Adipocyte (in vitro differentiated cells): ENCODE measurements at regions not wholly inside any gene's neighbourhood (a gene's known extent, or its start where the extent isn't known, plus 50 kb on each side); places are given as distances from the start of the nearest gene placed in this dataset.

ENCODE experiments used
- DNase-seq: peaks from one replicate; pipeline ENCODE4 v3.0.0-alpha.2; 2015; ENCODE audit warnings: low read depth
- H3K27me3 ChIP-seq: replicated peaks from 2 replicates; pipeline ENCODE4 v1.7.0; 2013; ENCODE audit warnings: mild to moderate bottlenecking, low read length, moderate library complexity; ENCODE audit not compliant: control insufficient read depth, insufficient read depth
- H3K36me3 ChIP-seq: 2 replicates; pipeline ENCODE4 v1.7.0; 2013; ENCODE audit warnings: low read length, mild to moderate bottlenecking, moderate library complexity; ENCODE audit not compliant: control insufficient read depth, insufficient read depth, severe bottlenecking
- H3K4me1 ChIP-seq: 2 replicates; pipeline ENCODE4 v1.7.0; 2013; ENCODE audit warnings: mild to moderate bottlenecking, low read length, moderate library complexity; ENCODE audit not compliant: control insufficient read depth, insufficient read depth
- H3K4me3 ChIP-seq: 2 replicates; pipeline ENCODE4 v1.7.0; 2013; ENCODE audit warnings: mild to moderate bottlenecking, low read length, moderate library complexity
- H3K9ac ChIP-seq: 2 replicates; pipeline ENCODE4 v1.7.0; 2013; ENCODE audit warnings: mild to moderate bottlenecking, low read length, moderate library complexity
- H3K9me3 ChIP-seq: 2 replicates; pipeline ENCODE4 v1.7.0; 2013; ENCODE audit warnings: mild to moderate bottlenecking, low read length, moderate library complexity; ENCODE audit not compliant: control insufficient read depth

DNA sequence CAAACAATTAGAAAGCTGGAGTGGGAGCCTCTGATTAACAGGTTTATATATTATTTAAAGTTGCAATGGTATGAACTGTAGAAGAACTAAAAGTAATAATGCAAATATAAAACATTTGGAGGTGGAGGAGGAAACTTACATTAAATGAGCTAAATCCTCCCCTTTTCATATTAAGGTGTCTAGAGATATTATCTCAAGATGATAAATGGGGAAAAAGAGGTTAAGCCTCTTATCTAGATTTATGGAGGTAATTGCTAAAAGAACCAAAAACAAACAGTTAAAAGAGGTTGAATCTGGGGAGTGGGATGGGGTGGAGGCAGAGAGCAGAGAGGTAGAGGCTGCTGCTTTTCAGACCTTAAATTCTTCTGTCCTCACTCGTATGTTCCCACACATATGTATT is 147.8 kb upstream of the SLC24A2 start:
- Histone ChIP-seq H3K4me1 (no peaks in the 10 kb centered on the region), H3K4me3 (no peak overlapping the region), H3K9me3 (no peaks in the 10 kb centered on the region), H3K9ac (no peak overlapping the region), H3K36me3 (no peaks in the 10 kb centered on the region), H3K27me3 (no peaks in the 10 kb centered on the region)
- DNase-seq: no peak

DNA sequence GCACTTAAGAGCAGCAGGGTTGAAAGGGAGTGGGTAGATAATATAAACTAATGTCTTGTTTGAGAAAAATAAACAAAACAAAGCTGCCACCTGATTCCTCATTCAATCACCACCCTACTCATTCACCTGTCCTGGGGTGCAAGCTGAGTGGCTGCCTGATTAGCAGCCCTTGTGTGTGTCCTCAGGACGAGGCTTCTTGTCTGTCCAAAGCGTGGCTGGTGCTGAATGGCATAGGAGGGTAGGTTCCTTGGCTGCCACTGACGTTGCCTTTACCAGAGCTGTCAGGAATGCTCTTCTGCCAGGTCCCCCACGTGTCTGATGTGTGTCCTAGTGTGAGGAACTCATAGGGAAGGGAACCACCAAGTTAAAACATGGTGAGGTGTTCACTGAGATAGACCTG is 146.6 kb upstream of the SLC24A2 start:
- Histone ChIP-seq H3K9ac (no peak overlapping the region), H3K4me3 (no peak overlapping the region)

DNA sequence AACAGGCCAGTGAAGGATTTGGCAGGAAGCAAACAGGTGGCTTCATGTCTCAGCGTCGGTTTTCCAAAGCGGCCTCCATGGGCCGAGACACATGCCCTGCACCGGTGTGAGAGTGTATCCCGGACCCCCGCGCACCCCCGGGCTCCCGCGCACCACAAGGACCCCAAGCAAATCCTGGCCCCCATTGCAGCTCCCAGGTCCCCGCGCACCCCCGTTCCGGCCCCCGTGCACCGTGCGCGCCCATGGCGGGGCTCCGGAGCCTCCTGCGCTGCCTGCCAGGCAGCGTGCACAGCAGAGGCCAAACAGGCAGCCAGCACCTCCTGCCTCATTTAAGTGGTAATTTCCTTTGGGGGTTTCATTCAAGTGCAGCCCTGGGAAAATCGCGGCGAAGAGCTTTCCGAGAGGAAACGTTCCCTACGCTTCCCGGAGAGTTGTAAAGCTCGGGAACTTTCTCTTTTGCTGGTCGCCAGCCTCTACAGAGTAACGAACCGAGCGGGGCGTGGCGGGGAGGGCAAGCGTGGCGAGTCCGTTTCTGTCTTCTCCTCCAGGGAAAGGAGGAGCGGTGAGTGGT is 145.5 kb upstream of the SLC24A2 start:
- peak; percentile 56 for DNase-seq
- H3K36me3 ChIP-seq: no peaks in the 10 kb centered on the region
- H3K4me1 ChIP-seq: no peaks in the 10 kb centered on the region
- H3K9ac ChIP-seq: peak overlapping the region; percentile 78
- no peaks in the 10 kb centered on the region for H3K27me3 ChIP-seq
- no peaks in the 10 kb centered on the region for H3K9me3 ChIP-seq
- peak overlapping the region; percentile 83 for H3K4me3 ChIP-seq

More for the DNA sequence above, 146.6 kb upstream of the SLC24A2 start:
- Histone ChIP-seq H3K4me1 (no peaks in the 10 kb centered on the region), H3K27me3 (no peaks in the 10 kb centered on the region), H3K9me3 (no peaks in the 10 kb centered on the region), H3K36me3 (no peaks in the 10 kb centered on the region)
- no peak for DNase-seq

DNA sequence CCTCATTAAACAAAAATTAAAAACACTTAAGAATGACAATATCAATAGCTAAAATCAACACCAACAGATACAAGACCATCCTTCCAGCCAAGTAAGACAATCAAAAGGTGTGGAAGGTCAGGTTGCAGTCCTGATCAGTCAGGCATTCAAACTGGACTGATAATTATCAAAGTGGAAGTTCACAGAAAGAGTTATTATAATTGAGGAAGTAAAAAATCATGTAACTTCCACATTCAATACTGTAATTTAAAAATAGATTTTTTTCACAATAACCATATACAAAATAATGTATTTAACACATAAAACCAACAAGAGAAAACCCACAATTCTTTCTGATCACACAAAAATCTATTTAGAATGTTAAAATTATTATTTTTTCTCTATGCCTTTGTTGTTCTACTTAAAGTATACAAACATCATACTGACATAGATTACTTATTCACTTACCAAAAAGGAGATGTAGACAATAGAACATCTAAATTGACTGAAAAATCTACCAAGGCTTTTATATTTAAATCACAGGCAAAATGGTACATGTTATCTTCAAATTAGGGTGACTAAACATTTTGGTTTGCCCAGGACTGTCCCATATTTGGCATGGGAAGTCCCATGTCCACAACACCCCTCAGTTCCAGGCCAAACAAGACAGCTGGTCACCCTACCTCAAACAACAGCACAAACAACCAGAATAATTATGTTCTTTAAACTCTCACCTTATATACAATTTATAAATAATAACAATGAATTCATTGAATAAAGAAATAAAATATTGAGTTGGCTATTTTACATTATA is 142.5 kb upstream of the SLC24A2 start:
- no peak for DNase-seq
- Histone ChIP-seq H3K9me3 (no peaks in the 10 kb centered on the region), H3K9ac (no peak overlapping the region), H3K4me1 (no peaks in the 10 kb centered on the region), H3K4me3 (no peak overlapping the region), H3K36me3 (no peaks in the 10 kb centered on the region), H3K27me3 (peaks cover 5% of the 10 kb centered on the region)

DNA sequence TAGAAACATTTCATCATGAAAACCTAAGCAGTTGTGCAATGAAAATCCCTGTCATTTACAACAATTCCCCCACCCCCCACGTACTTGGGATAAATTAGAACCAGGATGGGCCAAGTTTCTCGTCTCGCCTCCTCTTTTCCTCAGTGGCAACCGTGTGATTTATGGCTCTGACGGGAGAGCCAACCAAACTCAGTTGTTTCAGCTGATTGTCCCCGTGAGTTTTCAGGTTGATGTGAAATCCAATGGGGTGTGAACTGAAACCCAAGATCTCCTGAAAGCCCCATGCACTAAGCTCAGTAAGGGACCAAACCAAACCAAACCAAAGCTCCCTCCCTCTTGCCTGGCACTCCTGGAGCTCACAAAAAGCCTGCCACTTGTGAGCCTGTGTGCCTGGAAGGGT is 138.7 kb upstream of the SLC24A2 start:
- no peak for DNase-seq
- no peaks in the 10 kb centered on the region for H3K36me3 ChIP-seq
- no peaks in the 10 kb centered on the region for H3K9me3 ChIP-seq
- H3K27me3 ChIP-seq: peaks cover 13% of the 10 kb centered on the region
- peaks cover 3% of the 10 kb centered on the region for H3K4me1 ChIP-seq
- H3K4me3 ChIP-seq: no peak overlapping the region
- H3K9ac ChIP-seq: no peak overlapping the region

DNA sequence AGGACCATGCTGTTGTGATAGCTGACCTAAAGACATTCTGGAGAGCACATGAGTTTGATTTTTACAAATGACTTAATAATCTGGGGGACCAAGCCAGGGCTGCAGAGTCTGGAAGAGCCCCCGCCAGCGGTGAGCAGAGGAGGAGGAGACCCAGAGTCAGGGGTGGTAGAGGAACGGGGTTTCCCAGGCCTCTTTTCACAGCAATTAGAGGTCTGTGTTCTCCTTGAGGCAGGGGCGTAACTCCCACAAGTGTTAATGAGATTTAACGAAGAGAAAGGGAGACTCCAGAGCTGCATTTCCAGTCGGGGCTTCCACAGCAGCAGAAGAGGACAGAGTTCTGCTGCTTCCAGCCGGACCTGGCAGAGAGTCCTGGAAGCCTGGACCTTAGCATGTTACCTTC is 137.9 kb upstream of the SLC24A2 start:
- no peaks in the 10 kb centered on the region for H3K36me3 ChIP-seq
- H3K4me3 ChIP-seq: no peak overlapping the region
- DNase-seq: no peak
- H3K9me3 ChIP-seq: no peaks in the 10 kb centered on the region
- H3K9ac ChIP-seq: no peak overlapping the region
- peaks cover 3% of the 10 kb centered on the region for H3K4me1 ChIP-seq
- peaks cover 13% of the 10 kb centered on the region for H3K27me3 ChIP-seq

DNA sequence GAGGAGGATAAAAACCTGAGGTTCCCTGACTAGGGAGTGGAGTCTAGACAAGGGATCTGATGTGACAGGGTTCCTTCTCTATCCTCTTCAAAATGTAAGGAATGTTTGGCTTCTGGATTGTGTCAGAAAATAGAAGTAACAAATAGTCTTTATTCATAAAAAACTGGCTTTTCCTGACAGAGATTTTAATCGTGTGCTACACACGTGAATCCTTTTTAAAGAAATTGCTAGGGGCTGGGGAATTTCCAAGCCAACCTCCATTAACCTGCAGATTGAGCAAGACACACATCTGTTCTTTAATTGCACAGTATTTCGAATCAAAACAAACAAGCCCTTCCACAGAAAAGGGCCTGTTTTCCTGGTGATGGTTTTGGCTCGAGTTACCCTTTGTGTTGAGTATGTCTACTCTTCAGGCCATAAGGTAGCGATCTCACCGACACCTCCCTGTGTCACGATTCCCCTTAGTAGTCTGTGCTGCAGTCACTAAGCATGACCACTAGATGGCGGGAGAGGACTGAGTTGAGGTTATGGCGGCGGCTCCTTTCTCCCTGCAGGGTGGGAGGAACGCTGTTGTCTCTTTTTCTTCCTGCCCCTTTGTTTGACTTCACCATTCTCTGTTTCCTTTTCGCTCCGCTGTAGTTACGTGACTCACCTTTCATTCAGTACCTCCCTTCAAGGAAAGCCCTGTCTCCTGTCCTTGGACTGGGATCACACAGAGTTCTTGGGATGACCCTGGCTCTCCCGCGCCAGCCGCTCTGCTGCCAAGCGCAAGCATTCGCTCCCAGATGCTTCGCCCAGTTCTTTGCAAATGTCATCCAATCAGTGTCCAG is 137.1 kb upstream of the SLC24A2 start:
- Histone ChIP-seq H3K9ac (peak overlapping the region; percentile 37), H3K4me1 (peaks cover 3% of the 10 kb centered on the region), H3K27me3 (peaks cover 13% of the 10 kb centered on the region), H3K36me3 (no peaks in the 10 kb centered on the region), H3K9me3 (no peaks in the 10 kb centered on the region), H3K4me3 (peak overlapping the region; percentile 81)
- DNase-seq: peak; percentile 90

DNA sequence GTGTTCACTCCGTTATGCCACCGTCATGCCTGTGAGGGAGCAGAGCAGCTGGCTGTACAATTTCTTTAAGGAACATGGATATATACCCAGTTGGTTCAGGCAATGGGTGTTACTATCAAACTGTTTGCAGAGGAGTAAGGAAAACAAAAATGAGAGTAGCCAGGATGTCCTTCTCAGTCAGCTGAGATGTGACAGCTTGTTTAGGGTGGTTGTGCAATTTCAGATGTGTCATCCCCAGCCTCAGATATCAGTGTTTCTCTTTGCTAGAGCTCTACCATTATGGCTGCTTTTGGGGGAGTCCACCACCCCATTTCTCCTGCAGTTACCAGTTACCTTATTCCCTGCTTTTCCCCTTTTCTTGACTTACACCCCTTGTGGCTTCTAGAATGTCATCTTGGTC is 135.2 kb upstream of the SLC24A2 start:
- H3K36me3 ChIP-seq: no peaks in the 10 kb centered on the region
- H3K4me1 ChIP-seq: peaks cover 3% of the 10 kb centered on the region
- H3K4me3 ChIP-seq: no peak overlapping the region
- peaks cover 13% of the 10 kb centered on the region for H3K27me3 ChIP-seq
- H3K9me3 ChIP-seq: no peaks in the 10 kb centered on the region
- no peak overlapping the region for H3K9ac ChIP-seq
- DNase-seq: peak; percentile 5

DNA sequence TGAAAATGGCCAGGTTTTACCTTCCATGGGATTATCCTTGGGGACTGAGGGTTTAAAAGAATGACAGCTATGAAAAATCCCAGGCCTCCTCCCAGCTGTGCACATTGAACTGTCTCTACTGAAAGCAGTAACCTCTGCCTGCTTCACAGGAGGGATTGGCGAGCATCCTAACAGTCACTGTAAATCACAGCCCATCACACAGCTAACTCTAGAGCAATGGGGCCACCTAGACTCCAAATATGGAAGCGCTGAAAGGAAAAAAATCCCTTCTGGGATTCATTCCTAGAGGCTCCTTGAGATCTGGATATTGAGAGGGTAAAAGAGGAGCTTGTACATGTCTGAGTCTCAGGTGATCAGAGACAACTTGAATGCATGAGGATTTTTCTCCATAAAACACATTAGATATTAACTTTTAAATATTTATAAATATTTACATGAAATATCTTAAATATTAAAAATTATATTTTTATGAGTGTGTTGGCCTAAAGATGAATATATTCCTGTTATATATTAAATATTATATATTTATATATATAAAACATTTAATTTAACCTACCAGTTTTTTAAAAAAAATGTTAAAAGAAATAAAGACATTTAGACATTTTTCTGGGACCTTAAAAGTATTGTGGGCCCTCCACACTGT is 133.8 kb upstream of the SLC24A2 start:
- H3K36me3 ChIP-seq: no peaks in the 10 kb centered on the region
- peaks cover 3% of the 10 kb centered on the region for H3K4me1 ChIP-seq
- no peak overlapping the region for H3K9ac ChIP-seq
- H3K9me3 ChIP-seq: no peaks in the 10 kb centered on the region
- no peak overlapping the region for H3K4me3 ChIP-seq
- DNase-seq: peak; percentile 58
- H3K27me3 ChIP-seq: peaks cover 13% of the 10 kb centered on the region

DNA sequence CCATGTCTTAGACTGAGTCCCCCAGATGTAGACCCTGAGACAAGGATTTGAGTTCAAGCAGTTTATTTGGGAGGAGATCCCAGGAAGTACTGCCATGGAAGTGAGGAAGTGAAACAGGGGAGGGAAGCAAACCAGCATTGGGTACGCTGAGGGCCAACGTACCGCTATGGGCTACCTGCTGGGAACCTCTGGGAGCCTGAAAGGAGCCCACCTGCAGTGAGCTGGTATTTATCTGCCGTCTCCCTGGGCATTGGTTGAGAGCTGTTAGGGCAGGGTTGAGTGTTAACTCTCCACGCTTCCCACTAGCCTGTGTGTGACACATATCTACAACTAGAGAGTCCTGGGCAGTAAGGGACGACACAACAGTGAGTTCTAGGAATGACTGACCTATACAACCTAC is 131.6 kb upstream of the SLC24A2 start:
- no peak overlapping the region for H3K4me3 ChIP-seq
- no peaks in the 10 kb centered on the region for H3K9me3 ChIP-seq
- H3K4me1 ChIP-seq: no peaks in the 10 kb centered on the region
- H3K9ac ChIP-seq: no peak overlapping the region
- H3K36me3 ChIP-seq: no peaks in the 10 kb centered on the region
- peaks cover 8% of the 10 kb centered on the region for H3K27me3 ChIP-seq
- no peak for DNase-seq

DNA sequence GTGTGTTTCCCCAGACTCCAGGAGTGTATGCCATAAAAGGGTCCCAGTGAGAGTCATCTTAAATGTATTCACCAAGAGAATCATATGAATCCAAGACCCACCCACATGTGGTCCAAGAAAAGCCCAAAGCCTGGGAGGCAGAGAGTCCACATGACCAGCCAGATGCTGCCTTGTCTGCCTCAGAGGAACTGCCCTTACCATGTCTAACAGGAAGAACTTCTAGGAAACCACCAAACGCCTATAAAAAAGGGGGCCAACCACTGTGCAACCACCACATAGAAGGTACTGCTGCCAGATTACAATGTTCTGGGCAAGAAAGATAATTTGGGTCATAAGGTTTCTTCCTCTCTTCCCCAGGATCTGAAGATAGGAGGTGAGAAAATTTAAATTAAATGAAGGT is 129.8 kb upstream of the SLC24A2 start:
- Histone ChIP-seq H3K27me3 (no peaks in the 10 kb centered on the region), H3K4me1 (no peaks in the 10 kb centered on the region), H3K36me3 (no peaks in the 10 kb centered on the region), H3K9me3 (no peaks in the 10 kb centered on the region), H3K9ac (no peak overlapping the region), H3K4me3 (no peak overlapping the region)
- no peak for DNase-seq
